ENCODE measurements at regions not wholly inside any gene's neighbourhood (a gene's known extent, or its start where the extent isn't known, plus 50 kb on each side); places are given as distances from the start of the nearest gene placed in this dataset.

GRCh38 chr2:88897715-88898114 is 206.2 kb downstream of the RPIA start:
- Histone ChIP-seq H3K4me2 (ENCODE audit: low read length) (no peak overlapping the region), H3K27ac (ENCODE audit: low read depth, low read length) (no peak overlapping the region), H3K4me3 (ENCODE audit: low read length) (no peak overlapping the region), H3F3A (ENCODE audit: control insufficient read depth, insufficient read depth) (no peaks in the 10 kb centered on the region), H3K27me3 (ENCODE audit: control insufficient read depth, low read length) (no peaks in the 10 kb centered on the region), H4K20me1 (ENCODE audit: control insufficient read depth, insufficient read depth, low read depth, low read length) (no peaks in the 10 kb centered on the region), H3K36me3 (ENCODE audit: control insufficient read depth, low read length) (no peaks in the 10 kb centered on the region), H3K4me1 (ENCODE audit: control insufficient read depth, low read length) (no peaks in the 10 kb centered on the region), H3K79me2 (ENCODE audit: control insufficient read depth, low read length) (no peaks in the 10 kb centered on the region), H3K9me2 (replicated peaks; ENCODE audit: control insufficient read depth, low read length) (no peaks in the 10 kb centered on the region), H3K9me3 (ENCODE audit: control insufficient read depth, insufficient read depth, low read length) (no peaks in the 10 kb centered on the region)
- TF ChIP-seq, protein P1, sequence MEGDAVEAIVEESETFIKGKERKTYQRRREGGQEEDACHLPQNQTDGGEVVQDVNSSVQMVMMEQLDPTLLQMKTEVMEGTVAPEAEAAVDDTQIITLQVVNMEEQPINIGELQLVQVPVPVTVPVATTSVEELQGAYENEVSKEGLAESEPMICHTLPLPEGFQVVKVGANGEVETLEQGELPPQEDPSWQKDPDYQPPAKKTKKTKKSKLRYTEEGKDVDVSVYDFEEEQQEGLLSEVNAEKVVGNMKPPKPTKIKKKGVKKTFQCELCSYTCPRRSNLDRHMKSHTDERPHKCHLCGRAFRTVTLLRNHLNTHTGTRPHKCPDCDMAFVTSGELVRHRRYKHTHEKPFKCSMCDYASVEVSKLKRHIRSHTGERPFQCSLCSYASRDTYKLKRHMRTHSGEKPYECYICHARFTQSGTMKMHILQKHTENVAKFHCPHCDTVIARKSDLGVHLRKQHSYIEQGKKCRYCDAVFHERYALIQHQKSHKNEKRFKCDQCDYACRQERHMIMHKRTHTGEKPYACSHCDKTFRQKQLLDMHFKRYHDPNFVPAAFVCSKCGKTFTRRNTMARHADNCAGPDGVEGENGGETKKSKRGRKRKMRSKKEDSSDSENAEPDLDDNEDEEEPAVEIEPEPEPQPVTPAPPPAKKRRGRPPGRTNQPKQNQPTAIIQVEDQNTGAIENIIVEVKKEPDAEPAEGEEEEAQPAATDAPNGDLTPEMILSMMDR (IDR thresholded peaks at IDR 0.05; ENCODE audit: low read depth, low read length, poor library complexity, severe bottlenecking): no peak
- TF ChIP-seq EZH2phosphoT487 (IDR thresholded peaks at IDR 0.05; ENCODE audit: borderline replicate concordance, low read length): no peak

- no peaks in the 10 kb centered on the region for H3K79me2 ChIP-seq (ENCODE audit: control insufficient read depth, low read length)
- H3K9me3 ChIP-seq (ENCODE audit: control insufficient read depth, insufficient read depth, low read length): no peaks in the 10 kb centered on the region
- no peaks in the 10 kb centered on the region for H3K36me3 ChIP-seq (ENCODE audit: control insufficient read depth, low read length)
- H4K20me1 ChIP-seq (ENCODE audit: control insufficient read depth, insufficient read depth, low read depth, low read length): no peaks in the 10 kb centered on the region
- no peaks in the 10 kb centered on the region for H3K9me2 ChIP-seq (replicated peaks; ENCODE audit: control insufficient read depth, low read length)
- TF ChIP-seq EZH2phosphoT487 (IDR thresholded peaks at IDR 0.05; ENCODE audit: borderline replicate concordance, low read length): no peak
- TF ChIP-seq, protein P1 (IDR thresholded peaks at IDR 0.05; ENCODE audit: low read depth, low read length, poor library complexity, severe bottlenecking): no peak
- no peaks in the 10 kb centered on the region for H3F3A ChIP-seq (ENCODE audit: control insufficient read depth, insufficient read depth)
- no peak overlapping the region for H3K4me2 ChIP-seq (ENCODE audit: low read length)
- no peaks in the 10 kb centered on the region for H3K27me3 ChIP-seq (ENCODE audit: control insufficient read depth, low read length)
- no peaks in the 10 kb centered on the region for H3K4me1 ChIP-seq (ENCODE audit: control insufficient read depth, low read length)
- H3K27ac ChIP-seq (ENCODE audit: low read depth, low read length): no peak overlapping the region
- H3K4me3 ChIP-seq (ENCODE audit: low read length): no peak overlapping the region
Measured at GRCh38 chr2:88903749-88904353, 212.4 kb downstream of the RPIA start.

- H3K4me2 ChIP-seq (ENCODE audit: low read length): no peak overlapping the region
- H3K4me1 ChIP-seq (ENCODE audit: control insufficient read depth, low read length): no peaks in the 10 kb centered on the region
- no peaks in the 10 kb centered on the region for H3F3A ChIP-seq (ENCODE audit: control insufficient read depth, insufficient read depth)
- no peaks in the 10 kb centered on the region for H3K9me2 ChIP-seq (replicated peaks; ENCODE audit: control insufficient read depth, low read length)
- no peaks in the 10 kb centered on the region for H4K20me1 ChIP-seq (ENCODE audit: control insufficient read depth, insufficient read depth, low read depth, low read length)
- H3K36me3 ChIP-seq (ENCODE audit: control insufficient read depth, low read length): no peaks in the 10 kb centered on the region
- no peak for TF ChIP-seq EZH2phosphoT487 (IDR thresholded peaks at IDR 0.05; ENCODE audit: borderline replicate concordance, low read length)
- TF ChIP-seq, protein P1 (IDR thresholded peaks at IDR 0.05; ENCODE audit: low read depth, low read length, poor library complexity, severe bottlenecking): no peak
- no peaks in the 10 kb centered on the region for H3K79me2 ChIP-seq (ENCODE audit: control insufficient read depth, low read length)
- no peak overlapping the region for H3K27ac ChIP-seq (ENCODE audit: low read depth, low read length)
- no peak overlapping the region for H3K4me3 ChIP-seq (ENCODE audit: low read length)
- H3K27me3 ChIP-seq (ENCODE audit: control insufficient read depth, low read length): no peaks in the 10 kb centered on the region
- no peaks in the 10 kb centered on the region for H3K9me3 ChIP-seq (ENCODE audit: control insufficient read depth, insufficient read depth, low read length)
Measured at GRCh38 chr2:88913280-88913679, 221.8 kb downstream of the RPIA start.

Measured in DOHH2 (cell line).